ENCODE measurements at regions not wholly inside any gene's neighbourhood (a gene's known extent, or its start where the extent isn't known, plus 50 kb on each side); places are given as distances from the start of the nearest gene placed in this dataset.

GRCh38 chr1:4341421-4341820 is 313.0 kb upstream of the AJAP1 start:
- peaks cover 8% of the 10 kb centered on the region for H3K9me3 ChIP-seq (ENCODE audit: insufficient read depth, low read length, severe bottlenecking)
- DNase-seq = no peak
- TF ChIP-seq EZH2 (IDR thresholded peaks at IDR 0.05; ENCODE audit: borderline replicate concordance, low read depth, low read length, severe bottlenecking) (no peak), CTCF (IDR thresholded peaks at IDR 0.05; ENCODE audit: borderline replicate concordance, extremely low read depth, low read length, poor library complexity, severe bottlenecking) (no peak)
- H3K4me2 ChIP-seq (ENCODE audit: insufficient read depth, low read length) = no peak overlapping the region
- H3K79me2 ChIP-seq (ENCODE audit: insufficient read depth, low read length) = no peaks in the 10 kb centered on the region
- no peak overlapping the region for H2AFZ ChIP-seq (ENCODE audit: low read depth, low read length)
- no peak overlapping the region for H3K9ac ChIP-seq (ENCODE audit: low read depth, low read length)
- no peak overlapping the region for H3K4me3 ChIP-seq (ENCODE audit: low read depth in 1 of 2, low read length in 2 of 2)
- no peaks in the 10 kb centered on the region for H3K4me1 ChIP-seq (ENCODE audit: insufficient read depth, low read length)
- no peaks in the 10 kb centered on the region for H3K36me3 ChIP-seq (ENCODE audit: insufficient read depth, low read length)
- H3K27ac ChIP-seq (ENCODE audit: low read length) = no peak overlapping the region
- no peak for ATAC-seq (ENCODE audit: insufficient read depth, low read depth)
- no peaks in the 10 kb centered on the region for H3K27me3 ChIP-seq (ENCODE audit: insufficient read depth, low read length, poor library complexity)
- no peaks in the 10 kb centered on the region for H4K20me1 ChIP-seq (ENCODE audit: insufficient read depth, low read length)

- no peaks in the 10 kb centered on the region for H3K27me3 ChIP-seq (ENCODE audit: insufficient read depth, low read length, poor library complexity)
Measured at GRCh38 chr1:4344065-4344732, 310.2 kb upstream of the AJAP1 start.

GRCh38 chr1:4345094-4345493 is 309.3 kb upstream of the AJAP1 start:
- no peak overlapping the region for H3K4me2 ChIP-seq (ENCODE audit: insufficient read depth, low read length)
- H3K27ac ChIP-seq (ENCODE audit: low read length) = no peak overlapping the region
- DNase-seq = no peak
- no peaks in the 10 kb centered on the region for H4K20me1 ChIP-seq (ENCODE audit: insufficient read depth, low read length)
- ATAC-seq (ENCODE audit: insufficient read depth, low read depth) = no peak
- H3K9me3 ChIP-seq (ENCODE audit: insufficient read depth, low read length, severe bottlenecking) = peaks cover 8% of the 10 kb centered on the region
- no peak overlapping the region for H2AFZ ChIP-seq (ENCODE audit: low read depth, low read length)
- TF ChIP-seq CTCF (IDR thresholded peaks at IDR 0.05; ENCODE audit: borderline replicate concordance, extremely low read depth, low read length, poor library complexity, severe bottlenecking) (no peak), EZH2 (IDR thresholded peaks at IDR 0.05; ENCODE audit: borderline replicate concordance, low read depth, low read length, severe bottlenecking) (no peak)
- H3K36me3 ChIP-seq (ENCODE audit: insufficient read depth, low read length) = no peaks in the 10 kb centered on the region
- no peaks in the 10 kb centered on the region for H3K79me2 ChIP-seq (ENCODE audit: insufficient read depth, low read length)
- H3K4me3 ChIP-seq (ENCODE audit: low read depth in 1 of 2, low read length in 2 of 2) = no peak overlapping the region
- no peak overlapping the region for H3K9ac ChIP-seq (ENCODE audit: low read depth, low read length)
- H3K27me3 ChIP-seq (ENCODE audit: insufficient read depth, low read length, poor library complexity) = no peaks in the 10 kb centered on the region
- no peaks in the 10 kb centered on the region for H3K4me1 ChIP-seq (ENCODE audit: insufficient read depth, low read length)

More at GRCh38 chr1:4344065-4344732, 310.2 kb upstream of the AJAP1 start:
- H4K20me1 ChIP-seq (ENCODE audit: insufficient read depth, low read length) = no peaks in the 10 kb centered on the region
- no peak overlapping the region for H2AFZ ChIP-seq (ENCODE audit: low read depth, low read length)
- H3K27ac ChIP-seq (ENCODE audit: low read length) = no peak overlapping the region
- H3K9me3 ChIP-seq (ENCODE audit: insufficient read depth, low read length, severe bottlenecking) = peaks cover 8% of the 10 kb centered on the region
- H3K79me2 ChIP-seq (ENCODE audit: insufficient read depth, low read length) = no peaks in the 10 kb centered on the region
- ATAC-seq (ENCODE audit: insufficient read depth, low read depth) (no peak), DNase-seq (no peak)
- H3K4me3 ChIP-seq (ENCODE audit: low read depth in 1 of 2, low read length in 2 of 2) = no peak overlapping the region
- no peak overlapping the region for H3K9ac ChIP-seq (ENCODE audit: low read depth, low read length)
- TF ChIP-seq EZH2 (IDR thresholded peaks at IDR 0.05; ENCODE audit: borderline replicate concordance, low read depth, low read length, severe bottlenecking) (no peak), CTCF (IDR thresholded peaks at IDR 0.05; ENCODE audit: borderline replicate concordance, extremely low read depth, low read length, poor library complexity, severe bottlenecking) (no peak)
- no peak overlapping the region for H3K4me2 ChIP-seq (ENCODE audit: insufficient read depth, low read length)
- H3K4me1 ChIP-seq (ENCODE audit: insufficient read depth, low read length) = no peaks in the 10 kb centered on the region
- no peaks in the 10 kb centered on the region for H3K36me3 ChIP-seq (ENCODE audit: insufficient read depth, low read length)

Data from DND-41 (cell line).